H9 (cell line): ENCODE measurements at regions not wholly inside any gene's neighbourhood (a gene's known extent, or its start where the extent isn't known, plus 50 kb on each side); places are given as distances from the start of the nearest gene placed in this dataset.

ENCODE experiments used
- DNase-seq: peaks from one replicate; pipeline ENCODE4 v3.0.0-alpha.2; 2017
- H2AFZ ChIP-seq: one replicate; pipeline ENCODE4 v1.6.1; 2013; ENCODE audit warnings: mild to moderate bottlenecking, low read length, control low read depth, moderate library complexity
- H2AK5ac ChIP-seq: 2 replicates; pipeline ENCODE4 v1.6.1; 2013; ENCODE audit warnings: low read length, control low read depth, mixed read lengths; ENCODE audit not compliant: insufficient read length
- H2BK120ac ChIP-seq: one replicate; pipeline ENCODE4 v1.6.1; 2013; ENCODE audit warnings: low read depth, mild to moderate bottlenecking, low read length, control low read depth, inconsistent platforms; ENCODE audit not compliant: poor library complexity, severe bottlenecking
- H2BK12ac ChIP-seq: 2 replicates; pipeline ENCODE4 v1.6.1; 2013; ENCODE audit warnings: low read length, control low read depth, mixed read lengths, low read depth; ENCODE audit not compliant: insufficient read length
- H2BK15ac ChIP-seq: 2 replicates; pipeline ENCODE4 v1.6.1; 2013; ENCODE audit warnings: low read depth, low read length, control low read depth
- H2BK20ac ChIP-seq: one replicate; pipeline ENCODE4 v1.6.1; 2013; ENCODE audit warnings: low read depth, mild to moderate bottlenecking, low read length, control low read depth, inconsistent platforms; ENCODE audit not compliant: poor library complexity, severe bottlenecking
- H2BK5ac ChIP-seq: 2 replicates; pipeline ENCODE4 v1.6.1; 2013; ENCODE audit warnings: low read length, control low read depth, mixed read lengths; ENCODE audit not compliant: insufficient read length
- H3K14ac ChIP-seq: 2 replicates; pipeline ENCODE4 v1.6.1; 2013; ENCODE audit warnings: low read length, control low read depth; ENCODE audit not compliant: insufficient read depth
- H3K18ac ChIP-seq: 2 replicates; pipeline ENCODE4 v1.6.1; 2013; ENCODE audit warnings: low read depth, mild to moderate bottlenecking, mixed read lengths, low read length, control low read depth; ENCODE audit not compliant: insufficient read length
- H3K23ac ChIP-seq: 2 replicates; pipeline ENCODE4 v1.6.1; 2013; ENCODE audit warnings: low read length, control low read depth, mixed read lengths, low read depth; ENCODE audit not compliant: insufficient read length
- H3K23me2 ChIP-seq: 2 replicates; pipeline ENCODE4 v1.6.1; 2013; ENCODE audit warnings: low read depth, mild to moderate bottlenecking, mixed read lengths, low read length, control low read depth; ENCODE audit not compliant: insufficient read length, poor library complexity, severe bottlenecking
- H3K27ac ChIP-seq: 2 replicates; pipeline ENCODE4 v1.5.1; 2013; ENCODE audit warnings: low read length, control low read depth, mixed read lengths, low read depth; ENCODE audit not compliant: insufficient read length
- H3K27me3 ChIP-seq: 2 replicates; pipeline ENCODE4 v1.6.1; 2013; ENCODE audit warnings: low read length, control low read depth, inconsistent platforms; ENCODE audit not compliant: insufficient read depth
- H3K4ac ChIP-seq: 2 replicates; pipeline ENCODE4 v1.6.1; 2013; ENCODE audit warnings: low read depth, mild to moderate bottlenecking, control low read depth, inconsistent platforms, low read length, moderate library complexity
- H3K4me1 ChIP-seq: 2 replicates; pipeline ENCODE4 v1.6.1; 2013; ENCODE audit warnings: low read length, control low read depth, inconsistent platforms; ENCODE audit not compliant: insufficient read depth
- H3K4me2 ChIP-seq: 2 replicates; pipeline ENCODE4 v1.6.1; 2013; ENCODE audit warnings: low read length, control low read depth, mixed read lengths; ENCODE audit not compliant: insufficient read length, insufficient read depth
- H3K56ac ChIP-seq: 2 replicates; pipeline ENCODE4 v1.6.1; 2013; ENCODE audit warnings: low read depth, mild to moderate bottlenecking, mixed read lengths, low read length, control low read depth; ENCODE audit not compliant: insufficient read length
- H3K79me1 ChIP-seq: 2 replicates; pipeline ENCODE4 v1.6.1; 2013; ENCODE audit warnings: low read depth, mild to moderate bottlenecking, moderate library complexity, low read length, control low read depth, inconsistent platforms; ENCODE audit not compliant: insufficient read depth, poor library complexity, severe bottlenecking
- H3K79me2 ChIP-seq: 2 replicates; pipeline ENCODE4 v1.6.1; 2013; ENCODE audit warnings: low read length, control low read depth, inconsistent platforms; ENCODE audit not compliant: insufficient read depth
- H3K9ac ChIP-seq: 2 replicates; pipeline ENCODE4 v1.6.1; 2013; ENCODE audit warnings: low read length, control low read depth, mixed read lengths; ENCODE audit not compliant: insufficient read length; ENCODE audit errors: extremely low read depth
- H3K9me3 ChIP-seq: one replicate; pipeline ENCODE4 v1.6.1; 2013; ENCODE audit warnings: low read depth, low read length, inconsistent platforms; ENCODE audit not compliant: control insufficient read depth
- H3T11ph ChIP-seq: one replicate; pipeline ENCODE4 v1.6.1; 2013; ENCODE audit warnings: mild to moderate bottlenecking, low read length, control low read depth, inconsistent platforms
- H4K20me1 ChIP-seq: one replicate; pipeline ENCODE4 v1.6.1; 2013; ENCODE audit not compliant: control insufficient read depth, insufficient read length, insufficient read depth
- H4K5ac ChIP-seq: 2 replicates; pipeline ENCODE4 v1.6.1; 2013; ENCODE audit warnings: low read depth, mild to moderate bottlenecking, mixed read lengths, low read length, control low read depth; ENCODE audit not compliant: insufficient read length
- H4K8ac ChIP-seq: replicated peaks from 2 replicates; pipeline ENCODE4 v1.6.1; 2013; ENCODE audit warnings: low read length, control low read depth, mixed read lengths, low read depth; ENCODE audit not compliant: insufficient read length
- H4K91ac ChIP-seq: 2 replicates; pipeline ENCODE4 v1.6.1; 2013; ENCODE audit warnings: low read depth, mild to moderate bottlenecking, moderate library complexity, mixed read lengths, low read length, control low read depth; ENCODE audit not compliant: insufficient read length
- H3K27ac Mint-ChIP-seq, 3 experiments: 2 replicates in 2 of 3; 3 replicates in 1 of 3; pipeline ENCODE4 v1.8.0; 2020 to 2021; ENCODE audit warnings: mixed read lengths in 3 of 3, mild to moderate bottlenecking in 1 of 3, moderate library complexity in 1 of 3
- H3K27me3 Mint-ChIP-seq: 2 replicates; pipeline ENCODE4 v1.8.0; 2021; ENCODE audit warnings: low read depth, mild to moderate bottlenecking, moderate library complexity, mixed read lengths
- H3K36me3 Mint-ChIP-seq, 3 experiments: 2 replicates in 2 of 3; 3 replicates in 1 of 3; pipeline ENCODE4 v1.8.0; 2020 to 2021; ENCODE audit warnings: low read depth in 3 of 3, mixed read lengths in 3 of 3; ENCODE audit not compliant: insufficient read depth in 1 of 3
- H3K4me1 Mint-ChIP-seq, 2 experiments: 2 replicates each; pipeline ENCODE4 v1.8.0; 2020; ENCODE audit warnings: mixed read lengths in 2 of 2
- H3K4me3 Mint-ChIP-seq, 2 experiments: 2 replicates in 1 of 2; 3 replicates in 1 of 2; pipeline ENCODE4 v1.8.0; 2020 to 2021; ENCODE audit warnings: mild to moderate bottlenecking in 2 of 2, mixed read lengths in 2 of 2, moderate library complexity in 1 of 2
- H3K9me3 Mint-ChIP-seq, 2 experiments: 2 replicates in 1 of 2; 3 replicates in 1 of 2; pipeline ENCODE4 v1.8.0; 2020; ENCODE audit warnings: mild to moderate bottlenecking in 2 of 2, mixed read lengths in 2 of 2, moderate library complexity in 1 of 2
- CTCF ChIP-seq: fragments of 200-600 bp; sonication (generic); conservative IDR thresholded peaks from 3 replicates; pipeline ENCODE4 v1.8.0; 2021; ENCODE audit warnings: antibody characterized with exemption, mild to moderate bottlenecking
- WGBS: extraction: QIAGEN DNeasy Blood & Tissue Kit; methylation state at CpG from one replicate; pipeline ENCODE4 v1.1.7; 2013; ENCODE audit warnings: missing lambda C conversion rate, low lambda C conversion rate, mixed read lengths; ENCODE audit not compliant: insufficient read length; ENCODE audit errors: extremely low coverage; 5-methylcytosine and 5-hydroxymethylcytosine counted together

GRCh38 chr1:57966751-57967406 is 543.0 kb upstream of the DAB1 start:
- no peak overlapping the region for H3K27ac Mint-ChIP-seq
- H3K4ac ChIP-seq = no peak overlapping the region
- H2AK5ac ChIP-seq = no peak overlapping the region
- H3K14ac ChIP-seq = no peak overlapping the region
- H3K23me2 ChIP-seq = no peaks in the 10 kb centered on the region
- no peak overlapping the region for H2BK20ac ChIP-seq
- H4K20me1 ChIP-seq = no peaks in the 10 kb centered on the region
- H2BK15ac ChIP-seq = no peak overlapping the region
- H2BK12ac ChIP-seq = no peak overlapping the region
- WGBS = no CpG with 5 or more reads among the region's 3 CpGs
- H3K27me3 ChIP-seq = no peaks in the 10 kb centered on the region
- peaks cover 43 to 45% of the 10 kb centered on the region in 2 experiments for H3K4me1 Mint-ChIP-seq
- H3K18ac ChIP-seq = no peak overlapping the region
- no peak overlapping the region for H2AFZ ChIP-seq
- no peak overlapping the region for H2BK120ac ChIP-seq
- H3K79me1 ChIP-seq = no peaks in the 10 kb centered on the region
- H3K9ac ChIP-seq = no peak overlapping the region
- H3T11ph ChIP-seq = no peak overlapping the region
- no peak overlapping the region for H3K23ac ChIP-seq
- TF ChIP-seq CTCF = no peak; the same call in 2 of the 3 replicates
- H3K4me2 ChIP-seq = no peak overlapping the region
- no peaks in the 10 kb centered on the region for H3K9me3 Mint-ChIP-seq
- no peak overlapping the region for H2BK5ac ChIP-seq
- peak; percentile 72 for DNase-seq
- H3K27me3 Mint-ChIP-seq = no peaks in the 10 kb centered on the region
- no peak overlapping the region for H3K4me3 Mint-ChIP-seq
- H3K4me1 ChIP-seq = no peaks in the 10 kb centered on the region; the same call in 1 of the 2 replicates
- H3K56ac ChIP-seq = no peak overlapping the region
- no peaks in the 10 kb centered on the region for H3K9me3 ChIP-seq
- H4K8ac ChIP-seq = no peak overlapping the region
- H3K36me3 Mint-ChIP-seq = no peaks in the 10 kb centered on the region
- H4K91ac ChIP-seq = no peak overlapping the region
- H3K27ac ChIP-seq = no peak overlapping the region
- H4K5ac ChIP-seq = no peak overlapping the region
- H3K79me2 ChIP-seq = no peaks in the 10 kb centered on the region
